ENCODE measurements at regions not wholly inside any gene's neighbourhood (a gene's known extent, or its start where the extent isn't known, plus 50 kb on each side); places are given as distances from the start of the nearest gene placed in this dataset.

- no peak for DNase-seq
These were observed 51.9 kb upstream of the KLF13 start for GRCh38 chr15:31274496-31275330.

- no peak for DNase-seq
These were observed 51.0 kb upstream of the KLF13 start for GRCh38 chr15:31275331-31276262.

- no peak for DNase-seq
These were observed 49.9 kb upstream of the KLF13 start for GRCh38 chr15:31276596-31277298.
